ENCODE measurements at regions not wholly inside any gene's neighbourhood (a gene's known extent, or its start where the extent isn't known, plus 50 kb on each side); places are given as distances from the start of the nearest gene placed in this dataset.
"Not testable (repeated sequence)": the region's sequence is repeated elsewhere in the genome, so short reads cannot be mapped to it uniquely, and the experiment has no call there.

- no peak for DNase-seq (ENCODE audit: low read depth)
Observed at GRCh38 chr1:116185161-116185701, 74.0 kb downstream of the MAB21L3 start.

GRCh38 chr1:116189481-116189880 lies 78.3 kb downstream of the MAB21L3 start:
- DNase-seq (ENCODE audit: low read depth), result no peak

DNA sequence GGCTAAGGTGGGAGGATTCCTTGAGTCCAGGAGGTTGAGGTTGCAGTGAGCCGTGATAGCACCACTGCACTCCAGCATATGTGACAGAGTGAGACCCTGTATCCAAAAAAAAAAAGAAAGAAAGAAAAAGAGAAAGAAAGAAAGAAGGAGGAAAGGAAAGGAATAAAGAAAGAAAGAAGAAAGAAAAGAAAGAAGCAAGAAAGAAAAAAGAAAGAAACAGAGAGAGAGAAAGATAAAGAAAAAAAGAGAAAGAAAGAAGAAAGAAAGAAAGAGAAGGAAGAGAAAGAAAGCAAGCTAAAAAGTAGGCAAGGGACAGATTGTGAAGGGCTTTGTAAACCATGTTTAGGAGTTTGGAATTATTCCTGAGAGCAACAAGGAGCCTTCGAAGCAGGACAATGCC lies 80.1 kb downstream of the MAB21L3 start:
- no peak for DNase-seq (ENCODE audit: low read depth)

- no peak for DNase-seq (ENCODE audit: low read depth)
Observed at GRCh38 chr1:116193768-116194167, 82.6 kb downstream of the MAB21L3 start.

DNA sequence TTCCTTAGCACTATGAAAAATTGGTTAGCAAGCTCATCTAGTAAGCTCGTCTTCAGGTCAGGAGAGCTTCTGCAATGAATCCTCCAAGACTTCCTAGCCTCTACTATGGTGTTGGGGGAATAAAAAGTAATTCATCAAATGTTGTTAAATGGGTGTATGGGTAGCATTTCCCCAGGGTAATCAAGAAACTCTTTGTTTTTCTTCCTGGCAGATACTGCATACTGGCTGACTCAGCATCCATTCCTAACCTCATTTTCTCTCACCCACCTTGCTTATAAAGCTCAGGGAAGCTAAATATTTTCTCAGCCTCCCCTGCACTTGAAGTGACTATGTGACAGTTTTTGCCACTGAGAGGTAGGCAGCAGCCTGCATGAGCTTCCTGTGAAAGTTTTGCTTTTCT lies 83.4 kb downstream of the MAB21L3 start:
- no peak for DNase-seq (ENCODE audit: low read depth)

DNA sequence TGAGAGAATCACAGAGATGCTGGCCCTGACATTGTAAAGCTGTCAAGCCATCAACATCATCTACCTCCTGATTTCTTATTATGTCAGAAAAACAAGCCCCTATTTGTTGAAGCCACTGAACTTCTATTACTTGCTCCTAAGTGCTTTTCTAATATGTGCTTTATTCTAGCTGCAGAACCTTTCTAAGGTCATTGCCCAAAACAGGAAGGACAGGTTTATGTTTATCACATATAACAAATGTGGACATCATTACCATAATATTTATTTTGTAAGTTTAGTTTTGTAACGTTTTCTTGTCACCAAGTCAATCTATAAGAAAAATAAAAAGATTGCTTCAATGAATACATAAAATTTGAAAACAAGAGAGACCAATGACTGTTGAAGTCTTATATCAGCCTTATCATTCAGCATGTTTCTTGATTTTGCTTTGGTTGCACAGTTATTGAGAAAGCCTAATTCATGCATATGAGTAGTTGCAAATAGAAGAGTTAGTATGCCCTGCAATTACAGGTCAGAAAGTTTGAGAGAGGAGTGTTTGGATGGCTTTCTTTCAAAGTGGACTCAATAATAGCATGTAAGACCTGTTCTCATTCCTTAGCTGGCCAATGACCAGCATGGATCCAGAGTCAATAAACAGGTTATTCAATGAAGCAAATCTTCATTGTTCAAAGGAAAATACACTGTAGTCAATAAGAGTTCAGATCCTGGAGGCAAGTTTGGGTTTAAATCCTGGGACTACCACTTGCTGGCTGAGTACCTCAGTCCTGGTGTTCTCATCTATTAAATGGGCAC lies 84.1 kb downstream of the MAB21L3 start:
- no peak for DNase-seq (ENCODE audit: low read depth)

GRCh38 chr1:116200343-116200742 lies 89.1 kb downstream of the MAB21L3 start:
- DNase-seq (ENCODE audit: low read depth), result not testable (repeated sequence)

DNA sequence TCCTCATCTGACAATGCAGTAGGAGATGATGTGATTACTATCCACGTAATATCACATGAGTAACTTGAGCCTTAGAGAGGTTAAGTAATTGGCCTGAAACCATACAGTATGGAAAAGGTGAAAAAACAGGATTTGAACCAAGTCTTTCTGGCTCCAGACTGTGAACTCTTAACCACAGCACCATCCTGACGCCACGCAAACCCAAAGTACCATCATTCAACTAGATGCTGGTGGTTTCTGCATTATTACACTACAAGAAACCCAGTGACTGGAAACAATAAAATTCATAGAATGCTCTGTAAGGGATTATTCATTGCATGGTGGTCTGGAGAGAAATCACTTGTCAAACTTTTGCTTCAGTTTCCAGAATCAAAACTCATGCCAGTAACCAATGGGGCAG lies 90.7 kb downstream of the MAB21L3 start:
- DNase-seq (ENCODE audit: low read depth), result no peak

DNA sequence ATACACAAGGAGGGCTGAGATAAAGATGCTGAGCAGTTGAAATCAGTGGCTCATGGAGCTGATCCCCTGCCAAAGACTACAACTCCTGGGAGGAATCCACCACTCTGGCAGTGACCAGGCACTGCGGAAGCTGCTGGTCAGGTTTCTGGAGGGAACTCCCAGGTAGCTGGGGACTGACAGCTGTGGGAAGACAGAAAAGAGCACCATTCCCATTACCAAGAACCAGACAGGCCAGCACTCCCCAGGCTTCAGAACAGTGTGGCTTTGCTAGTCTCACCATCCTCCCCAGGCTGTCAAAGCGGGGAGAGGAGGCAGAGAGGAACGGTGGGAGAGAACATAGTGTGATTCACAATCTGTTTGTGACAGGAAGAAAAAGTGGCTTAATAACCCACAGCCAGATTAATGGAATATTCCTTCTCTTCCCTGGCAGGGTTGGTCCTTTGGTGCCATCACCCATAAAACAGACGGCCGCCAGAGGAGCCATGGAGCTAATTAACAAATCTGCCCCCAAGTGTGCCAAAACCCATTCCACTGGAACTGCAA lies 92.1 kb downstream of the MAB21L3 start:
- DNase-seq (ENCODE audit: low read depth), result no peak

- no peak for DNase-seq (ENCODE audit: low read depth)
Observed at GRCh38 chr1:116203920-116204319, 92.7 kb downstream of the MAB21L3 start.

DNA sequence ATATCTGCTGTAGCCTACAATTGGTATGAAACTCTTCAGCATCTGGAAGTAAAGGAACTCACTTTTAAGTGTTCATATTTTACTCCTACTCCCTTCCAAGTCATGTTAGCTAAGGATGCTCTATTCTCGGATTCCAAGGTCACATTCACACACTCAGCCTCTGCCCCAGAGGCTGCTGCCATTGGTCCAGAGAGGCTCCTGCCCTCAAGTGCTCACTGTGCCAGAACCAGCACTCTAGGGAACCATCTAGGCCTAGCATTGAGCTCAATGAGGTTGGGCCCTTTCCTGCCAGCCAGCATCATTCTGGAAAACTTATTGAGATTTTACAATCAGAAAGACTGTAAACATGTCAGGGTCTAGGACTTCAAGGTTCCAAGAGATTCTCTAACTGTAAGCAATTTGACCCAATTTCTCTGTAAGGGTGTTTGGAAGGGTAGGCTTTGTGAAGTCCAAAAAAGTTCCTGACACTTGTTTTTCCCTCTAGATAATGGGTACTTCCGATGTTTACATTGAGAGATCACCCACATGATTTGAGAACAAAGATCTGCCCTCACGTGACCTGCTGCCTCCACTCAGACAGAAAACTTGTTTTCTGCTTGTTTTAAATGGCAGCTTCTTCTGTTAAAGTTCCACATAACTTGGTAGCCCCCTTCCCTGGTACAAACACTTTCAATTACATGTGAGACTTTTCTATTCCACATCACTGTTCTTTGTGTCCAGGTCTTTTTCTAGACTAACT lies 94.9 kb downstream of the MAB21L3 start:
- no peak for DNase-seq (ENCODE audit: low read depth)

- DNase-seq (ENCODE audit: low read depth), result no peak
Observed at GRCh38 chr1:116207126-116207735, 96.0 kb downstream of the MAB21L3 start.

DNA sequence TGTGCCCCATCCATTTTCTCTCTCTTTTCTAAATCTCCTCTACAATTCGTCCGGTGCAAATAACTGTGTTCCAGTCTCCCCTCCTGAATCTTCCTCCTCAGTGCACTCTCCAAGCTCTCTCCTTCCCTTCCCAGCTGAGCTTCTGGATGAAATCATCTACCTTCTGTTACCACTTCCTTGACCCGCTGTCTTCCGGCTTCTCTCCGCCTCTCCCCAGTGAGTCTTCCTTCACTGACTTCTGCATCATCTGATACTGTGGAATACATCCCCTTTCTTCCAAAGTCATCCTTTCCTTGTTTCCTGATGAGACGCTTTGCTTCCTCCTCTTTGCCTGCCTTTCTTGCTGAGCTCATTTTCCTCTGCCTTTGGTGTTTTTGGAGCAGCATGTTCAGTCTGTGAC lies 96.9 kb downstream of the MAB21L3 start:
- DNase-seq (ENCODE audit: low read depth), result no peak

DNA sequence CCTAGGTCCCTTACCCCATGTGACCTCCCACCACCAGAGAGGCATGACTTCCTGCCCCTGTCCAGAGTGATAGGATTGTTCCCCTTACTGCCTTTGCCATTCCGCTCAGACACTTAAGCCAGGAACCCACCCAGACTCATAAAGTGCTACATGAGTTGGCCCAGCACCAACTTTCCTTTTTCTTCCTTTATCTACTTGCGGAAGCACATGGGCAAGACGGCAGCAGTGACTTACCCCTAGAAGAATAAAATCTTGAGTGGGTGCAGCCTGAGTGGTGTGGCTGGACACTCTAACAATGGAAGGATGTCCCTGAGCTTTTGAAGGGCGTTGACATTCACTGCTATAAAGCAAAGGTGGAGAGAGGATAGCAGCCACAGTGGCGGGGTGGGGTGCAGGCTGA lies 100.1 kb downstream of the MAB21L3 start:
- no peak for DNase-seq (ENCODE audit: low read depth)

- DNase-seq (ENCODE audit: low read depth), result no peak
Observed at GRCh38 chr1:116218922-116219321, 107.7 kb downstream of the MAB21L3 start.

DNA sequence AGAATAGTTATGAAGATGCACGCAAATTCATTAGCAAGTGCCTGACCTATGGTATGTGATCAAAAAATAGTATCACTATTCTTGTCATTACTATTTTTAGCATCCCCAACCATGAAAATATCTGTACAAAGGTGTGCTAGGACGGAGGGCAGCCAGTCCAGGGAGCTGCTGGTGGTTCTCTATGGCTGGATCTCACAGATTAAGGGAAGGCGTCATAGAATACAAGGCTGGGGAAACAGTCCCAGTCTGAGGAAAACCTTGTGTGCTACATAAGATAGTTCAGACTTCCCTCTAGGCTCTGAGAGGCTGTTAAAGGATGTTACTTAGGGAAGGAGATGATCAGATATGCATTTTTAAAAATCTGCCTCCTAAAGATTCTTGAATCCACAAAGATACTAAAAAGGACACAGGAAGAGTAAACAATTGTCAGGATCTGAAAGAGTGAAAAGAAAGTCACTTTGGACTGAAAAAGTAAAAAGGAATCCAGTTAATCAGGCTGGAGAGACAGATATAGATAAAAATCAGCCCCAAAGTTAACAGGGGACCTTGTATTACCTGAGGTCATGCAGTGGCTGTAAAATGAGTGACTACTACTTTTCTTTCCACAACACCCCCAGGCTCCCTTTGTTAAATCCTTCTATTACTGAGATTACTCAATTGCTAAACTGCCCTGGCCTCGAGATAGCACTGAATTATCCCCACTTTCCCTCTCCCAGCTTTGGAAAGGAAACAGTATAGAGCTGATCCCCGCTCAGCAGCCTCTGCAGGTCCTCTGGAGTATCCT lies 108.6 kb downstream of the MAB21L3 start:
- DNase-seq (ENCODE audit: low read depth), result no peak

DNA sequence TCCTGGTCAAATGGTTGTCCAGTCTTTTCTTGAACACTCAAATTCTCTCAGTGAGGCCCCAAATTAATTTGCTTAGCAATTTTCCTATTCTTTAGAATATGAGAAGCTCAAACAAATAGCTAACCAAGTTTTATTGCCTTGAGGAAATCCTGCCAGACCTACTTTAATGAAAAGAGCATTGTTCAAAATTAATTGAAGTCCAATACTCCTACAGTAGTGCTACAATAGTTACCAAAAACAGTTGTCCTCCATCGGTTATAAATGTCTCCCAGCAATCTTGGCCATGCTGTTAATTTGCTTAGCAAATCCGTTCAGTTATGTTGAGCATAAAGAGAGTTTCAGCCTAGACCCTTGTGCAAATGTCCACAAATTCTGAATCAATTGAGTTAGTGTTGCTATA lies 112.9 kb downstream of the MAB21L3 start:
- DNase-seq (ENCODE audit: low read depth), result no peak

DNA sequence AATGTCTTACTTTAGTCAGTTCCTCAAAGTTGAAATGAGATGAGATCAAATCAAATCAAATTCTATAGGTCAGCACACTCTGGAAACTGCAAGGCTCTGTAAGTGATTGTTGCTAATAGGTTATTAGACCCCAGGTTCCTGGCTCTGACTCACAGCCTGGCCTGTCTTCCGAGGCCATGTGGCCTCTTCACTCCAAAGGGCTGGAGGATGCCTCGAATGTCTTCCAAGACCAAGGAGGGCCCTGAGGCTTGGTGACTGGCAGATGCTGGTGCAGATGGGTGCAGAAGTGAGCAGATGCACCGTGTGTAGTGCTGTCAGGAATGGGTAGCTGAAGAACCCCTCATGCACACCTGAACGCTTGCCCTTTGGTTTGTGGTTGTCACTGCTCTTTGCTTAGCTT lies 113.4 kb downstream of the MAB21L3 start:
- DNase-seq (ENCODE audit: low read depth), result no peak

DNA sequence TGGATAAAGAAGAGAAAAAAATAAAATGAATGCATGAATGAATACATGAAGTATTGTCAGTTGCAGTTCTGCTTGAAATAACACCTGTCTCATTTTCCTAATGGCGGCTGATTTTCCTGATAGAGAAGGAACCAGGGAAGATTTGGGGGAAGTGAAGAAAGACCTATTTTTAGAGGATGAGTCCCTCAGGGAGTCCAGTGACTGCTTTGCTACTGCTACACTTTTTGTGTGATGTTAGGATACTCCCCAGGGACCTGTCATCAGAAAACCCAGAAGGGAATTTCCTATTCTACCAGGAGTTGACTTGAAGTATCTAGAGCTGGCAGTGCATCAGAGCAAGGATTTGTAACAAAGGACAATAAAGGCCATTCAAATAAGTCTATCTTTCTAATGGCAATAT lies 114.8 kb downstream of the MAB21L3 start:
- DNase-seq (ENCODE audit: low read depth), result no peak

GRCh38 chr1:116228511-116228910 lies 117.3 kb downstream of the MAB21L3 start:
- DNase-seq (ENCODE audit: low read depth), result no peak

DNA sequence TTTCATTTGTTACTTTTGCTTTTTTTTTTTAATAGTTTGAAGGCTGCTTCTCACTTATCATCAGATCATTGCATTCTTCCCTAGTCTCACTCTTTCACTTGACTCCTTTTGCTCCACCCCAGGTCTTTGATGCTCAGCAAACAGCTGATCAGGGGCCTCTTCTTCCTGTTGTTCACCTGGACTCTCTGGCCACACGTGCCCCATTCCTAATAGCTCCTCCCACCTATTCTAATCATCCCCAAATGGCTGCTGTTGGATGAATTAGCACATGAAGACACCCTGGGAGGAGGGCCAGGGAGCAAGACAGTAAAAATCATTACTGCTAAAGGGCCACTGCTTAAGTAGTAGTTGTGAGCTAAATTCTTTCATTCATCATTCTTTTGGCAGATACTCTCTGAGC lies 119.5 kb downstream of the MAB21L3 start:
- no peak for DNase-seq (ENCODE audit: low read depth)

- DNase-seq (ENCODE audit: low read depth), result no peak
Observed at GRCh38 chr1:116231752-116232151, 120.6 kb downstream of the MAB21L3 start.
